ENCODE measurements at regions not wholly inside any gene's neighbourhood (a gene's known extent, or its start where the extent isn't known, plus 50 kb on each side); places are given as distances from the start of the nearest gene placed in this dataset.

DNA sequence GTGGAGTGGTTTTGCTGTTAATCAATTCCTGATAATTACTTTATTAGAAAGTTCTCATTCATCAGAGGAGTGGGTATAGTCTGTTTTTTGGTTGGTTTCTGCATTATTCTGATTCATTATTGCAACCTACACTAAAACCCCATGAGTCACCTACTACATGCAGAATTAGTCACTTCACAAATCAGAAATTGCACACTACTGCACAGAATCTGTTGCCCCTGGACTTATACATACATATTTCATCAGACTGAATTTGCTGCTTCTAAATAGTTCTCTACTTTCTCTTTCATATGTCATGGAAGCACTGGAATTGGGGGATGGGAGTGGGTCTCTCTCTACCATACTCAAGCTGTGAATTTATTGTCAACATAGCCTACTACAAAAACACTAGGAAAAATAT lies 585.1 kb downstream of the DNAH5 start:
- Histone ChIP-seq H3K27me3 (replicated peaks; ENCODE audit: insufficient read depth) (no peaks in the 10 kb centered on the region), H3K27ac (no peak overlapping the region), H3K9me3 (no peaks in the 10 kb centered on the region), H3K4me1 (ENCODE audit: control insufficient read depth in 1 of 2, low read depth in 2 of 2) (no peaks in the 10 kb centered on the region), H3K4me3 (no peak overlapping the region), H3K36me3 (no peaks in the 10 kb centered on the region)
- no peak for DNase-seq (ENCODE audit: low spot score)
- TF ChIP-seq, protein P1, sequence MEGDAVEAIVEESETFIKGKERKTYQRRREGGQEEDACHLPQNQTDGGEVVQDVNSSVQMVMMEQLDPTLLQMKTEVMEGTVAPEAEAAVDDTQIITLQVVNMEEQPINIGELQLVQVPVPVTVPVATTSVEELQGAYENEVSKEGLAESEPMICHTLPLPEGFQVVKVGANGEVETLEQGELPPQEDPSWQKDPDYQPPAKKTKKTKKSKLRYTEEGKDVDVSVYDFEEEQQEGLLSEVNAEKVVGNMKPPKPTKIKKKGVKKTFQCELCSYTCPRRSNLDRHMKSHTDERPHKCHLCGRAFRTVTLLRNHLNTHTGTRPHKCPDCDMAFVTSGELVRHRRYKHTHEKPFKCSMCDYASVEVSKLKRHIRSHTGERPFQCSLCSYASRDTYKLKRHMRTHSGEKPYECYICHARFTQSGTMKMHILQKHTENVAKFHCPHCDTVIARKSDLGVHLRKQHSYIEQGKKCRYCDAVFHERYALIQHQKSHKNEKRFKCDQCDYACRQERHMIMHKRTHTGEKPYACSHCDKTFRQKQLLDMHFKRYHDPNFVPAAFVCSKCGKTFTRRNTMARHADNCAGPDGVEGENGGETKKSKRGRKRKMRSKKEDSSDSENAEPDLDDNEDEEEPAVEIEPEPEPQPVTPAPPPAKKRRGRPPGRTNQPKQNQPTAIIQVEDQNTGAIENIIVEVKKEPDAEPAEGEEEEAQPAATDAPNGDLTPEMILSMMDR (IDR thresholded peaks at IDR 0.05) = no peak
- no peak for ATAC-seq (ENCODE audit: insufficient number of reproducible peaks, low FRiP score, low read depth)

DNA sequence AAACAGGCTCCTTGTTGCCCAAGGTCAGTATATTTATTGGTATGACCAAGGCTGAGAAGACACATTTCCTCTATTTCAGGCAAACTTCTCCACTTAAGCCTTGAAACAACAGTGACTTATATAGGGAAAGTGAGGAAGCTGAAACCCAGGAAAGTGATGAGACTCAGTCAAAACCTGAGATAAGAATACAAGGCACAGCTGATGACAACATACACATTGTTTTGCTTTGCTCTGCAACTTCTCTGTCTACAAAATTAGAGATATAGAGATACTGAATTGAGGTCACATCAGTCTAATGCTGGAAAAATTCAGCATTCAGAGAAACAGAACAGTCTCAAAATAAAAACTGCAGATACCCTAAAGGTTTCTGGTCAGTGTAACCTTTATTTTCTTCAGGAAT lies 586.1 kb downstream of the DNAH5 start:
- Histone ChIP-seq H3K9me3 (no peaks in the 10 kb centered on the region), H3K27me3 (replicated peaks; ENCODE audit: insufficient read depth) (no peaks in the 10 kb centered on the region), H3K27ac (no peak overlapping the region), H3K36me3 (no peaks in the 10 kb centered on the region), H3K4me3 (no peak overlapping the region), H3K4me1 (ENCODE audit: control insufficient read depth in 1 of 2, low read depth in 2 of 2) (no peaks in the 10 kb centered on the region)
- no peak for DNase-seq (ENCODE audit: low spot score)
- TF ChIP-seq, protein P1 (IDR thresholded peaks at IDR 0.05) = no peak
- ATAC-seq (ENCODE audit: insufficient number of reproducible peaks, low FRiP score, low read depth) = no peak

DNA sequence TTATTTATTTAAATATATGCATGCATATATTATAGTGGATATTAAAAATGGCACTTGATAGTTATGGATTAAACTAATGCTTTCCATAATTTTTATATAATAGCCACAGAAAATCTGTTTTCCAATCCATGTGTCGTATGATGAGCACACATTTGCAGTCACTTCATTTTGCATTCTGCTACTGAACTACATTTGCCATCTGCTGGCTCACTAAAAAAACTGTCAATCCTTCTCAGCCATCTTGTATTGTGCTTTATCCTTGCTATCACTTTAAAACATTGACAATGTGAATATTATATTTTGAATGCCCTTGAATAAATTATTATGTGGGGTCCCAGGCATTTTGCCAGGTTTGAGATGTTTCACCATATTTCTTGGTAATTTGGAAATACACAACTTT lies 586.6 kb downstream of the DNAH5 start:
- ATAC-seq (ENCODE audit: insufficient number of reproducible peaks, low FRiP score, low read depth) = no peak

DNA sequence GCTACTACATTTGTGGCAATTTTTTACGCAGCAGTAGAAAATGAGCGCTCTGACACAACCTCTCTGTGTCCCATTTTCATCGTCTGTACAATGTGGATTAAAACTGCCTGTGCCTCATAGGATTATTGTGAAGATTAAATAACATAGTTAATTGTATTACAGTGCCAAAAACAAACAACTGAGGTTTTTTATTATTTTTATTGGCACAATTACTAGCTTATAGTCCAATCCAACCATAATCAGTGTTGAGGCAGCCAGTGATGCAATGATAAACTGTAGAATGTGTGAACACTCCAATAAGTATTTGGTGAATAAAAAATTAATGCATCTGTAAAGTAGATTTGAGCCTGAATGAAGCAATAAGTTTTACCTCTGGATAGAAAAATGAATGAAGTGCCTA lies 588.3 kb downstream of the DNAH5 start:
- DNase-seq (ENCODE audit: low spot score) (no peak), ATAC-seq (ENCODE audit: insufficient number of reproducible peaks, low FRiP score, low read depth) (no peak)
- H3K4me3 ChIP-seq = no peak overlapping the region
- no peaks in the 10 kb centered on the region for H3K27me3 ChIP-seq (replicated peaks; ENCODE audit: insufficient read depth)
- H3K4me1 ChIP-seq (ENCODE audit: control insufficient read depth in 1 of 2, low read depth in 2 of 2) = no peaks in the 10 kb centered on the region
- H3K36me3 ChIP-seq = no peaks in the 10 kb centered on the region
- H3K9me3 ChIP-seq = no peaks in the 10 kb centered on the region
- H3K27ac ChIP-seq = no peak overlapping the region
- TF ChIP-seq, protein P1 (IDR thresholded peaks at IDR 0.05) = no peak

More for the DNA sequence above, 586.6 kb downstream of the DNAH5 start:
- Histone ChIP-seq H3K9me3 (no peaks in the 10 kb centered on the region), H3K27ac (no peak overlapping the region), H3K36me3 (no peaks in the 10 kb centered on the region), H3K4me3 (no peak overlapping the region), H3K4me1 (ENCODE audit: control insufficient read depth in 1 of 2, low read depth in 2 of 2) (no peaks in the 10 kb centered on the region), H3K27me3 (replicated peaks; ENCODE audit: insufficient read depth) (no peaks in the 10 kb centered on the region)
- no peak for DNase-seq (ENCODE audit: low spot score)
- TF ChIP-seq, protein P1 (IDR thresholded peaks at IDR 0.05) = no peak

DNA sequence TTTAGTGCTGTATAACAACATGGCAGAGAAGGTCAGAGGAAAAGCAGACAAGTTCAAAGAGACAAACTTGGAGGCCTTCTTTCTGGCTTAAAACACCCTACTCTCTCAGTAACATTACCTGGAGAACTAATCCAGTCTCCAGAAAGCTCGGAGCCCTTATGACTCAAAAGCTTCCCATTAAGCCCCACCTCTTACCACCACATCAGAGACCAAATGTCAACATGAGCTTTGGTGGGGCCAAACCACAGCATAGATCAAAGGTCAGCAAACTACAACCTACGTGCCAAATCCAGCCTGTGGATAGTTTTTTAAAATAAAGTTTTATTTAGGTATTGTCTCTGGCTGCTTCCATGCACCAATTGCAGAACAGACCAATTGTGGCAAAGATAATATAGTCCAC lies 589.9 kb downstream of the DNAH5 start:
- Histone ChIP-seq H3K4me3 (no peak overlapping the region), H3K4me1 (ENCODE audit: control insufficient read depth in 1 of 2, low read depth in 2 of 2) (no peaks in the 10 kb centered on the region), H3K9me3 (no peaks in the 10 kb centered on the region), H3K27me3 (replicated peaks; ENCODE audit: insufficient read depth) (no peaks in the 10 kb centered on the region), H3K36me3 (no peaks in the 10 kb centered on the region), H3K27ac (no peak overlapping the region)
- ATAC-seq (ENCODE audit: insufficient number of reproducible peaks, low FRiP score, low read depth) (no peak), DNase-seq (ENCODE audit: low spot score) (no peak)
- TF ChIP-seq, protein P1 (IDR thresholded peaks at IDR 0.05) = no peak

Measured in thoracic aorta (tissue), 2 donors.